Spleen (tissue), 11 donors: ENCODE measurements at regions not wholly inside any gene's neighbourhood (a gene's known extent, or its start where the extent isn't known, plus 50 kb on each side); places are given as distances from the start of the nearest gene placed in this dataset.
A peak's percentile ranks its signal among the peaks of the same experiment; 100 is the strongest.

Experiments used
- DNase-seq: peaks from one replicate; pipeline ENCODE4 v3.0.0-alpha.2; 2020
- H3K27ac ChIP-seq, 8 donors: fragments of 200-600 bp; sonication (generic) in 7 of 8; 1 replicate in 4 of 8; 2 replicates in 4 of 8; pipeline versions ENCODE4 v1.5.0 to v1.8.0; 2016 to 2021; ENCODE audit warnings: inconsistent platforms in 4 of 8, mild to moderate bottlenecking in 4 of 8, moderate library complexity in 1 of 8
- H3K27me3 ChIP-seq, 7 donors: fragments of 200-600 bp; sonication (generic) in 6 of 7; replicated peaks in 1 of 7; 1 replicate in 4 of 7; 2 replicates in 3 of 7; pipeline versions ENCODE4 v1.5.0 to v1.8.0; 2016 to 2021; ENCODE audit warnings: inconsistent platforms in 3 of 7, mild to moderate bottlenecking in 1 of 7
- H3K36me3 ChIP-seq, 6 donors: fragments of 200-600 bp; sonication (generic) in 5 of 6; 1 replicate in 4 of 6; 2 replicates in 2 of 6; pipeline versions ENCODE4 v1.5.0 to v1.8.0; 2016 to 2021; ENCODE audit warnings: inconsistent platforms in 2 of 6
- H3K4me1 ChIP-seq, 6 donors: fragments of 200-600 bp; sonication (generic) in 5 of 6; 1 replicate in 3 of 6; 2 replicates in 3 of 6; pipeline versions ENCODE4 v1.5.0 to v1.8.0; 2016 to 2021; ENCODE audit warnings: inconsistent platforms in 3 of 6
- H3K4me3 ChIP-seq, 8 donors: fragments of 200-600 bp; sonication (generic) in 7 of 8; 1 replicate in 4 of 8; 2 replicates in 4 of 8; pipeline versions ENCODE4 v1.5.0 to v1.8.0; 2016 to 2021; ENCODE audit warnings: inconsistent platforms in 4 of 8, mild to moderate bottlenecking in 4 of 8, moderate library complexity in 2 of 8
- H3K9me3 ChIP-seq, 8 donors: fragments of 200-600 bp; sonication (generic) in 7 of 8; 1 replicate in 4 of 8; 2 replicates in 4 of 8; pipeline versions ENCODE4 v1.5.0 to v1.8.0; 2016 to 2021; ENCODE audit warnings: inconsistent platforms in 4 of 8
- CTCF ChIP-seq, 11 experiments: fragments of 200-600 bp in 7 of 11; fragments of 450-650 bp in 4 of 11; sonication (generic) in 4 of 11; IDR thresholded peaks in 8 of 11; conservative IDR thresholded peaks in 3 of 11; 1 replicate in 7 of 11; 2 replicates in 4 of 11; pipeline versions ENCODE4 v1.4.0 to v1.8.0; 2016 to 2021; ENCODE audit warnings: antibody characterized with exemption in 11 of 11, inconsistent platforms in 4 of 11, mild to moderate bottlenecking in 1 of 11
- POLR2A ChIP-seq, 3 donors: fragments of 450-650 bp; IDR thresholded peaks; one replicate each; pipeline ENCODE4 v1.5.1; 2017; ENCODE audit warnings: antibody characterized with exemption in 3 of 3, mild to moderate bottlenecking in 1 of 3
- POLR2AphosphoS5 ChIP-seq, 3 donors: sonication (generic); formaldehyde crosslinking; IDR thresholded peaks; one replicate each; pipeline ENCODE4 v1.5.1; 2017; ENCODE audit warnings: antibody characterized with exemption in 3 of 3
- WGBS, 5 donors: extraction: QIAGEN DNeasy Blood & Tissue Kit in 3 of 5; methylation state at CpG; one replicate each; pipeline versions ENCODE4 v1.1.5 to v1.1.7; 2013 to 2018; 5-methylcytosine and 5-hydroxymethylcytosine counted together
- intact Hi-C: fragments of 100-400 bp; cut with DNase I; formaldehyde crosslinking; loops from one replicate; pipeline ENCODE4 v1.15.0; 2023; ENCODE audit warnings: low total_unique reads
- donor health status: healthy with polysubstance abuse.
- donor health status: DM: no; HTN: no; CAD: no; lungs with moderate emphysema.
- donor health status: DM: no; HTN: no; CAD: no.
- donor health status: Bipolar disorder and iron deficiency.
- donor health status: healthy.
- donor health status: DM: no; HTN: no; CAD: no.
- donor health status: DM: yes; HTN: yes; CAD: no.

GRCh38 chr13:53198017-53198416, 169.4 kb downstream of the OLFM4 start:
- Histone ChIP-seq H3K36me3 (no peaks in the 10 kb centered on the region), H3K4me3 (no peak overlapping the region), H3K4me1 (peaks cover 0 to 9% (median 4%) of the 10 kb centered on the region in 6 donors), H3K27me3 (peaks cover 0 to 41% (median 24%) of the 10 kb centered on the region in 7 donors), H3K9me3 (peaks cover 0 to 16% (median 0%) of the 10 kb centered on the region in 8 donors), H3K27ac (no peak overlapping the region)
- TF ChIP-seq POLR2AphosphoS5 (IDR thresholded peaks at IDR 0.05): no peak
- no peak for TF ChIP-seq CTCF (IDR thresholded peaks at IDR 0.05 in 8 of 11, conservative IDR thresholded peaks at IDR 0.05 in 3 of 11)
- no peak for TF ChIP-seq POLR2A (IDR thresholded peaks at IDR 0.05)
- intact Hi-C loops: no loop called here
- WGBS, 5 donors: 78 to 94% (median 85%) methylated on average over 1 of the region's 1 CpG
- DNase-seq: no peak

GRCh38 chr13:53198736-53199135, 170.1 kb downstream of the OLFM4 start:
- WGBS, 5 donors: 58 to 66% (median 61%) methylated on average over 4 of the region's 4 CpGs
- TF ChIP-seq POLR2AphosphoS5 (IDR thresholded peaks at IDR 0.05): no peak
- TF ChIP-seq CTCF (IDR thresholded peaks at IDR 0.05 in 8 of 11, conservative IDR thresholded peaks at IDR 0.05 in 3 of 11): no peak
- TF ChIP-seq POLR2A (IDR thresholded peaks at IDR 0.05): no peak
- Histone ChIP-seq H3K4me3 (no peak overlapping the region), H3K4me1 (peaks cover 0 to 9% (median 4%) of the 10 kb centered on the region in 6 donors), H3K9me3 (peaks cover 0 to 16% (median 0%) of the 10 kb centered on the region in 8 donors), H3K27me3 (peaks cover 0 to 48% (median 24%) of the 10 kb centered on the region in 7 donors), H3K27ac (no peak overlapping the region), H3K36me3 (no peaks in the 10 kb centered on the region)
- DNase-seq: no peak
- intact Hi-C loops: no loop called here

GRCh38 chr13:53200075-53200474, 171.5 kb downstream of the OLFM4 start:
- peaks cover 0 to 55% (median 24%) of the 10 kb centered on the region in 7 donors for H3K27me3 ChIP-seq
- no peak overlapping the region for H3K27ac ChIP-seq
- H3K4me3 ChIP-seq: no peak overlapping the region
- H3K4me1 ChIP-seq: peaks cover 0 to 9% (median 4%) of the 10 kb centered on the region in 6 donors
- H3K36me3 ChIP-seq: no peaks in the 10 kb centered on the region
- intact Hi-C loops: no loop called here
- peaks cover 0 to 16% (median 0%) of the 10 kb centered on the region in 8 donors for H3K9me3 ChIP-seq
- no peak for DNase-seq
- TF ChIP-seq POLR2A (IDR thresholded peaks at IDR 0.05) (no peak), CTCF (IDR thresholded peaks at IDR 0.05 in 8 of 11, conservative IDR thresholded peaks at IDR 0.05 in 3 of 11) (no peak), POLR2AphosphoS5 (IDR thresholded peaks at IDR 0.05) (no peak)
- 79 to 92% (median 82%) methylated on average over 22 to 34 of the region's 34 CpGs for WGBS, 5 donors

- H3K36me3 ChIP-seq: no peaks in the 10 kb centered on the region
- DNase-seq: peak; percentile 71
- no peak overlapping the region for H3K27ac ChIP-seq
- no peak for TF ChIP-seq POLR2A (IDR thresholded peaks at IDR 0.05)
- peak in 2 of 11 experiments; percentile 26 to 34 for TF ChIP-seq CTCF (IDR thresholded peaks at IDR 0.05 in 8 of 11, conservative IDR thresholded peaks at IDR 0.05 in 3 of 11)
- H3K9me3 ChIP-seq: peaks cover 0 to 16% (median 0%) of the 10 kb centered on the region in 8 donors
- intact Hi-C loops: no loop called here
- H3K4me3 ChIP-seq: peak overlapping the region in 1 of 8 donors; percentile 25
- H3K4me1 ChIP-seq: peaks cover 0 to 9% (median 4%) of the 10 kb centered on the region in 6 donors
- peaks cover 0 to 60% (median 24%) of the 10 kb centered on the region in 7 donors for H3K27me3 ChIP-seq
- 19 to 60% (median 21%) methylated on average over 16 to 121 of the region's 121 CpGs for WGBS, 5 donors
Observed at GRCh38 chr13:53200498-53201453, 172.2 kb downstream of the OLFM4 start.
